K562 (cell line): ENCODE measurements at regions not wholly inside any gene's neighbourhood (a gene's known extent, or its start where the extent isn't known, plus 50 kb on each side); places are given as distances from the start of the nearest gene placed in this dataset.

Experiments
- CBX8 ChIP-seq: fragments of 200-600 bp; sonication (generic); IDR thresholded peaks from 2 replicates; pipeline ENCODE4 v1.6.1; 2012; ENCODE audit warnings: borderline replicate concordance, mixed run types, low read depth, mild to moderate bottlenecking, moderate library complexity, mixed read lengths, low read length, control low read depth, inconsistent platforms; ENCODE audit not compliant: poor library complexity, severe bottlenecking; ENCODE audit errors: extremely low read depth
- EZH2 ChIP-seq: IDR thresholded peaks from 2 replicates; pipeline ENCODE4 v1.6.1; 2012; ENCODE audit warnings: low read depth, mild to moderate bottlenecking, inconsistent platforms, low read length, borderline replicate concordance
- GABPA ChIP-seq: fragments of 200-800 bp; sonication (Bioruptor generic); conservative IDR thresholded peaks from 2 replicates; pipeline ENCODE4 v1.6.1; 2016; ENCODE audit warnings: low read depth, missing genetic modification characterization, missing compliant biosample characterization
- HSF4 ChIP-seq: fragments of 250-450 bp; sonication (Bioruptor Pico); IDR thresholded peaks from 2 replicates; pipeline ENCODE4 v2.1.2; 2022; ENCODE audit warnings: mild to moderate bottlenecking, moderate library complexity, borderline replicate concordance
- NFRKB ChIP-seq: fragments of 450-650 bp; IDR thresholded peaks from 2 replicates; pipeline ENCODE4 v1.6.1; 2016; ENCODE audit warnings: low read depth
- POLR2AphosphoS2 ChIP-seq: IDR thresholded peaks from 2 replicates; pipeline ENCODE4 v1.6.1; 2012; ENCODE audit warnings: low read length, improper control_type of control experiment
- POU5F1 ChIP-seq: fragments of 150-350 bp; IDR thresholded peaks from 2 replicates; pipeline ENCODE4 v1.6.1; 2014; ENCODE audit warnings: borderline replicate concordance, low read length, low read depth, mild to moderate bottlenecking; ENCODE audit not compliant: partially characterized antibody
- ZNF274 ChIP-seq: IDR thresholded peaks from 2 replicates; pipeline ENCODE4 v1.6.1; 2011; ENCODE audit warnings: low read depth, mild to moderate bottlenecking, low read length, moderate library complexity, borderline replicate concordance
- ZZZ3 ChIP-seq: fragments of 450-650 bp; IDR thresholded peaks from 2 replicates; pipeline ENCODE4 v1.6.1; 2016; ENCODE audit warnings: antibody characterized with exemption, mild to moderate bottlenecking, moderate library complexity
- TF ChIP-seq, protein P1 (sequence below): IDR thresholded peaks from 3 replicates; pipeline ENCODE4 v1.6.1; 2011; ENCODE audit warnings: borderline replicate concordance, mild to moderate bottlenecking, moderate library complexity; ENCODE audit not compliant: insufficient read length; ENCODE audit errors: extremely low read depth

DNA sequence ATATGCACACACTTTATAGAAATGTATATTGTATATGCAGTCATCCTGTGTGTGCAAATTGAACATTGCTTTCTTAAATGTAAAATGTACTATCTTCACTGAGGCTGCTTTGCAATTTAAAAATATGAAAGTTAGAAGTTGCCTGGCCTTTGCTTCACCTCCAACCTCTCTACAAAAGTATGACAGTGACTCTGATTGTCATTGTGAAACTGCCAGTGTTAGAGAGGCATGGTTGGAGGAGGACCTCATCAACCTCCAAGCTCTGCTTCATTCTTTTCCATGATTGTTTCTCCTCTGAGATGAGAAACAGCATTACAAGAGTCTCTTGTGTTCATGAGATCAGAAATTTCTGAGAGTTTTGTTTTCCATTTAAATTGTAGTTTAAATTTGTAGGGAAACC, 185.5 kb downstream of the ZC3H11B start:
- TF ChIP-seq POLR2AphosphoS2 (no peak), HSF4 (CRISPR knock-in tag) (no peak), ZNF274 (no peak), POU5F1 (no peak), ZZZ3 (no peak), EZH2 (no peak), CBX8 (no peak), GABPA (tag) (no peak), NFRKB (no peak)
- TF ChIP-seq, protein P1, sequence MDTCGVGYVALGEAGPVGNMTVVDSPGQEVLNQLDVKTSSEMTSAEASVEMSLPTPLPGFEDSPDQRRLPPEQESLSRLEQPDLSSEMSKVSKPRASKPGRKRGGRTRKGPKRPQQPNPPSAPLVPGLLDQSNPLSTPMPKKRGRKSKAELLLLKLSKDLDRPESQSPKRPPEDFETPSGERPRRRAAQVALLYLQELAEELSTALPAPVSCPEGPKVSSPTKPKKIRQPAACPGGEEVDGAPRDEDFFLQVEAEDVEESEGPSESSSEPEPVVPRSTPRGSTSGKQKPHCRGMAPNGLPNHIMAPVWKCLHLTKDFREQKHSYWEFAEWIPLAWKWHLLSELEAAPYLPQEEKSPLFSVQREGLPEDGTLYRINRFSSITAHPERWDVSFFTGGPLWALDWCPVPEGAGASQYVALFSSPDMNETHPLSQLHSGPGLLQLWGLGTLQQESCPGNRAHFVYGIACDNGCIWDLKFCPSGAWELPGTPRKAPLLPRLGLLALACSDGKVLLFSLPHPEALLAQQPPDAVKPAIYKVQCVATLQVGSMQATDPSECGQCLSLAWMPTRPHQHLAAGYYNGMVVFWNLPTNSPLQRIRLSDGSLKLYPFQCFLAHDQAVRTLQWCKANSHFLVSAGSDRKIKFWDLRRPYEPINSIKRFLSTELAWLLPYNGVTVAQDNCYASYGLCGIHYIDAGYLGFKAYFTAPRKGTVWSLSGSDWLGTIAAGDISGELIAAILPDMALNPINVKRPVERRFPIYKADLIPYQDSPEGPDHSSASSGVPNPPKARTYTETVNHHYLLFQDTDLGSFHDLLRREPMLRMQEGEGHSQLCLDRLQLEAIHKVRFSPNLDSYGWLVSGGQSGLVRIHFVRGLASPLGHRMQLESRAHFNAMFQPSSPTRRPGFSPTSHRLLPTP = no peak
